Calu3 (cell line): ENCODE measurements at regions not wholly inside any gene's neighbourhood (a gene's known extent, or its start where the extent isn't known, plus 50 kb on each side); places are given as distances from the start of the nearest gene placed in this dataset.

Experiments used
- BruUV-seq: library from RNA; stranded (reverse); fragments of 400-500 nt; replicated peaks from 2 replicates; lab custom pipeline; 2021; lab: Mats Ljungman, UMichigan
- CTCF ChIA-PET: fragments of 300-600 bp; sonication (Branson Sonifier 250); formaldehyde crosslinking; loops from one replicate; lab custom pipeline; 2022; ENCODE audit warnings: antibody characterized with exemption; lab: Charles Lee
- DNase-seq: peaks from one replicate; pipeline ENCODE4 v3.0.0; 2022
- H3K27ac Mint-ChIP-seq: one replicate; pipeline ENCODE4 v1.8.0; 2022; ENCODE audit warnings: mixed read lengths; ENCODE audit not compliant: unreplicated experiment
- H3K27me3 Mint-ChIP-seq: one replicate; pipeline ENCODE4 v1.8.0; 2022; ENCODE audit warnings: mixed read lengths; ENCODE audit not compliant: unreplicated experiment
- H3K36me3 Mint-ChIP-seq: one replicate; pipeline ENCODE4 v1.8.0; 2022; ENCODE audit warnings: mild to moderate bottlenecking, moderate library complexity, mixed read lengths; ENCODE audit not compliant: insufficient read depth, unreplicated experiment
- H3K4me1 Mint-ChIP-seq: one replicate; pipeline ENCODE4 v1.8.0; 2022; ENCODE audit warnings: mild to moderate bottlenecking, low read depth, mixed read lengths; ENCODE audit not compliant: unreplicated experiment
- H3K4me3 Mint-ChIP-seq: one replicate; pipeline ENCODE4 v1.8.0; 2022; ENCODE audit warnings: mild to moderate bottlenecking, low read depth, moderate library complexity, mixed read lengths; ENCODE audit not compliant: unreplicated experiment
- H3K9me3 Mint-ChIP-seq: one replicate; pipeline ENCODE4 v1.8.0; 2022; ENCODE audit warnings: low read depth, mixed read lengths; ENCODE audit not compliant: unreplicated experiment
- CTCF ChIP-seq: fragments of 200-600 bp; IDR thresholded peaks from one replicate; pipeline ENCODE4 v1.8.0; 2022; ENCODE audit warnings: antibody characterized with exemption; ENCODE audit not compliant: unreplicated experiment
- intact Hi-C: fragments of 100-400 bp; cut with micrococcal nuclease; formaldehyde crosslinking; loops from one replicate; pipeline ENCODE4 v1.10.0; 2022; ENCODE audit not compliant: unreplicated experiment

GRCh38 chr18:78630356-78630755 is 349.3 kb upstream of the SALL3 start:
- H3K4me1 Mint-ChIP-seq = no peaks in the 10 kb centered on the region
- DNase-seq = no peak
- no TSS peak for BruUV-seq
- no peaks in the 10 kb centered on the region for H3K36me3 Mint-ChIP-seq
- TF ChIP-seq CTCF = no peak
- intact Hi-C loops = no loop called here
- CTCF ChIA-PET = no interaction called here
- H3K4me3 Mint-ChIP-seq = no peak overlapping the region
- H3K27me3 Mint-ChIP-seq = no peaks in the 10 kb centered on the region
- H3K9me3 Mint-ChIP-seq = peaks cover 7% of the 10 kb centered on the region
- H3K27ac Mint-ChIP-seq = no peak overlapping the region

GRCh38 chr18:78630981-78631510 is 348.6 kb upstream of the SALL3 start:
- no TSS peak for BruUV-seq
- intact Hi-C loops = no loop called here
- CTCF ChIA-PET = no interaction called here
- Mint-ChIP-seq H3K27me3 (no peaks in the 10 kb centered on the region), H3K4me3 (no peak overlapping the region), H3K27ac (no peak overlapping the region), H3K4me1 (no peaks in the 10 kb centered on the region), H3K9me3 (peaks cover 11% of the 10 kb centered on the region), H3K36me3 (no peaks in the 10 kb centered on the region)
- TF ChIP-seq CTCF = no peak
- no peak for DNase-seq

GRCh38 chr18:78632111-78632541 is 347.5 kb upstream of the SALL3 start:
- Mint-ChIP-seq H3K36me3 (no peaks in the 10 kb centered on the region), H3K27ac (no peak overlapping the region), H3K9me3 (peaks cover 19% of the 10 kb centered on the region), H3K27me3 (no peaks in the 10 kb centered on the region), H3K4me1 (no peaks in the 10 kb centered on the region), H3K4me3 (no peak overlapping the region)
- BruUV-seq = no TSS peak
- CTCF ChIA-PET = no interaction called here
- no peak for TF ChIP-seq CTCF
- intact Hi-C loops = no loop called here
- no peak for DNase-seq

GRCh38 chr18:78634061-78634696 is 345.4 kb upstream of the SALL3 start:
- BruUV-seq = no TSS peak
- no peak for DNase-seq
- no peaks in the 10 kb centered on the region for H3K27me3 Mint-ChIP-seq
- H3K4me1 Mint-ChIP-seq = no peaks in the 10 kb centered on the region
- CTCF ChIA-PET = no interaction called here
- peaks cover 16% of the 10 kb centered on the region for H3K9me3 Mint-ChIP-seq
- intact Hi-C loops = no loop called here
- H3K4me3 Mint-ChIP-seq = no peak overlapping the region
- H3K36me3 Mint-ChIP-seq = no peaks in the 10 kb centered on the region
- no peak overlapping the region for H3K27ac Mint-ChIP-seq
- TF ChIP-seq CTCF = no peak
